GM19035 (cell line): ENCODE measurements at regions not wholly inside any gene's neighbourhood (a gene's known extent, or its start where the extent isn't known, plus 50 kb on each side); places are given as distances from the start of the nearest gene placed in this dataset.

Experiments used
- ATAC-seq: cut with Tn5 transposase; IDR thresholded peaks from one replicate; pipeline ENCODE4 v1.9.1; 2021; ENCODE audit not compliant: unreplicated experiment

GRCh38 chr2:52253416-52253980 is 1221.6 kb upstream of the NRXN1 start:
- ATAC-seq, result no peak

- no peak for ATAC-seq
Observed at GRCh38 chr2:52238782-52239181, 1206.8 kb upstream of the NRXN1 start.

GRCh38 chr2:52222128-52222527 is 1190.2 kb upstream of the NRXN1 start:
- no peak for ATAC-seq

DNA sequence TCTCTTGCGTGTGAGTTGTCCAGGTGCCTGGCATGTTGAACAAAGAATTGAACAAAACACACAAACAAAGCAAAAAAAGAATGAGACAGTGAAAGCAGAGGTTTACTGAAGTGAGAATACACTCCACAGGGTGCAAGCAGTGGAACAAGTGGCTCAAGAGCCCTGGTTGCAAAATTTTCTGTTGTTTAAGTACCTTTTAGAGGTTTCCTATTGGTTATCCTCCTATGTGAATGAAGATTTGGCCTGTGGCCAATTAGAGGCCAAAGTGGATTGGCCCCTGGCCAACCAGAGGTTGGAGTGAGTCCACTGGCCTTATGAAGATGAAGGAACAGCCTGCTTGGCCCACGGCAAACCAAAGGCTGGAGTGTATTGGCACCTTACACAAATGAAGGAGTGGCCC is 1188.5 kb upstream of the NRXN1 start:
- no peak for ATAC-seq

DNA sequence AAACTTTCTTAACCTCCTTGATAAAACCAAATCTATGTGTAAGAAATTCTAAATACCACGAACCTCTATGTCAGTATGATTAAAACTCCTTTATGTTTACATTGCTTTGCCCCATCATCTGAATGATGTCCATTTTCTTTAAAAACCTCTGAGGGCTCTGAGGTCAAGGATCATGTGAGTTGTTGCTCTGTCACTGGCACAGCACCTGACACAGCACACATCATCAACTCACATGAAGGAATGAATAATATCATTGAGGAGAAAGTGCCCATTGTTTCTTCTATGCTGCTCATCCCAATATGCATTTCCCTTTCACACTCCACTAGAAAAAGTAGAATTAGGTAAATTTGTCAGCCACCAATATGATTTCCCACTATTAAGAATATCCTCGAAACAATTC is 1178.7 kb upstream of the NRXN1 start:
- ATAC-seq, result no peak

GRCh38 chr2:52210161-52210560 is 1178.2 kb upstream of the NRXN1 start:
- no peak for ATAC-seq

- no peak for ATAC-seq
Observed at GRCh38 chr2:52194342-52194741, 1162.4 kb upstream of the NRXN1 start.

- ATAC-seq, result no peak
Observed at GRCh38 chr2:52193804-52194203, 1161.9 kb upstream of the NRXN1 start.

- no peak for ATAC-seq
Observed at GRCh38 chr2:52192656-52193055, 1160.7 kb upstream of the NRXN1 start.

DNA sequence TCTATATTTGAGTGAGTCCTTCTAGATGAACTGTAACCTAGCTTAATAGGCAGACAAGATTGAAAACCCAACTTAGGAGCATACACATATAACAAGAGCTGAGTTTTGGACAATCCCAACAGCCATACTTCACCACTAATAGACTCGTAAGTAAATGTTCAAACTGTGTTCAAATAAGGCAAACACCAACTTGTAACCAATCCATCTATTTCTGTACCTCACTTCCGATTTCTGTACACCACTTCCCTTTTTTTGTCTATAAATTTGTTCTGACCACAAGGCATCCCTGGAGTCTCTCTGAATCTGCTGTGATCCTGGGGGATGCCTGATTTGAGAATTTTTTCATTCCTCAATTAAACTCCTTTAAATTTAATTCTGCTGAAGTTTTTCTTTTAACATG is 1149.1 kb upstream of the NRXN1 start:
- ATAC-seq, result no peak

GRCh38 chr2:52178845-52179244 is 1146.9 kb upstream of the NRXN1 start:
- ATAC-seq, result no peak

DNA sequence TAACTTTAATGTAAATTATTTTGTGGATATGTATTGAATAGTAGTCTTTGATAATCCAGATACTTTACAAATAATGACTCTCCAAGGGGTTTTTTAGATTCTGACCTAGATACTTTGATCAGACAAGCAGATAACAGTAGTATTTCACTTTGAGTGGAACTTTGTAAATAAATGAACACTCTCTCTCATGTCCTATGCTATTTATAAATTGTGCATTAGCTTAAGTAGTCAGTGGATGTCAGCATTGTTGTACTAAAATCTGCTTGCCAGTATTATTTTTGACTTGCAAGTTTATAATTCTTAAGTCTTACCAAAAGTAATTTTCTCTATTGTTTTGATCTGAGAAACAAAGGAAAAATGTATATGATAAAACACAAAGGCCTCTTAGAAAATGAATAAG is 1113.1 kb upstream of the NRXN1 start:
- no peak for ATAC-seq

DNA sequence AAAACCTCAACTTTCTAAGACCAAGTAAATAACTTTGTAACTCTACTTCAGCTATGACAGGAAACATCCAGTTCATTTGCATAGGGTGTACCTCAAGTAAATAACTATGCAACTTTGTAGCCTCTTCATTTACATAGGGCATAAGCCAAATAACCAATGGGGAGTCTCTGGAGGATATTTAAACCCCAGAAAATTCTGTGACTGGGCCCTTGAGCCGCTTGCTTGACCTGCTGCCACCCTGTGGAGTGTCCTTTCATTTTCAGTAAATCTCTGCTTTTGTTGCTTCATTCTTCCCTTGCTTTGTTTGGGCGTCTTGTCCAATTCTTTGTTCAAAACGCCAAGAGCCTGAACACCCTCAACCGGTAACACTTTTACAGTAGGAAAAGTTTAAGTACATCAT is 1112.7 kb upstream of the NRXN1 start:
- no peak for ATAC-seq

GRCh38 chr2:52141076-52141475 is 1109.1 kb upstream of the NRXN1 start:
- no peak for ATAC-seq

- ATAC-seq, result no peak
Observed at GRCh38 chr2:52139241-52139640, 1107.3 kb upstream of the NRXN1 start.

- ATAC-seq, result no peak
Observed at GRCh38 chr2:52135235-52135634, 1103.3 kb upstream of the NRXN1 start.

DNA sequence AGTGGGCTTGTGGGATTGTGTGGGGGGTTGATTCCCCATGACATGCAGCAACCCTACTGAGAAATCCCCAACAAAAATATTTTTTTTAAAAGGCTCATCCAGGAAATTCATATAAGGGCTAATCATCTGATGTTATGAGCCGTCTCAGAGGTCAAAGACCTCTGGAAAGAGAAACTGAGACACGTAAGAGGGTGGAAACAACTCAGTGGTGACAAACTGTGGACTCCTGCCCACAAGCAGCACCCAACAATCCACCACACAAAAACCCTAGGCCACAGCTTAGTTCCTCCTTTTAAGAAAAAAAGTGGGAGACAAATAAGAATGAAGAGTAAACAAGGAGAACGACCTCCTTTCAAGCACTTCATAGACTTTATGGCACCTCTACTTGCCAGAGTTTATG is 1096.1 kb upstream of the NRXN1 start:
- ATAC-seq, result no peak

DNA sequence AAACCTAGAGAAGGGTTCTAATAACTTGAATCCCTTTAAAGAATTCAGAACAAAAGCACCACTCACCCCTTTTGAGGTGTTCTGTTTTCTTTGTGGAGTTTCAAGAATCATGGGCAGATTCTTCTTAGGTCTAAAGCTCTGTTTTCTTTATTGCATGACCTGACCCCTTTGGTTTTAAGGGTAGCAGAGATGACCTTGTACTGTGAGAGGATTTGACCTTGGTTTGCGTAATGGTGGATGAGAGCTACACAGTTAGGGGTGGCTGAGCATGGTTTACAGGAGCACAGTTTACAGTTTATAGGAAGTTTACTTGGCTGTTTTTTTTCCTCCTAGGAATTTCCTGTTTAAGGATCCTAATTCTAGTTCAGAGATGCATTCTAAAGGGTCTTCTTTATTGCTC is 1095.6 kb upstream of the NRXN1 start:
- no peak for ATAC-seq

DNA sequence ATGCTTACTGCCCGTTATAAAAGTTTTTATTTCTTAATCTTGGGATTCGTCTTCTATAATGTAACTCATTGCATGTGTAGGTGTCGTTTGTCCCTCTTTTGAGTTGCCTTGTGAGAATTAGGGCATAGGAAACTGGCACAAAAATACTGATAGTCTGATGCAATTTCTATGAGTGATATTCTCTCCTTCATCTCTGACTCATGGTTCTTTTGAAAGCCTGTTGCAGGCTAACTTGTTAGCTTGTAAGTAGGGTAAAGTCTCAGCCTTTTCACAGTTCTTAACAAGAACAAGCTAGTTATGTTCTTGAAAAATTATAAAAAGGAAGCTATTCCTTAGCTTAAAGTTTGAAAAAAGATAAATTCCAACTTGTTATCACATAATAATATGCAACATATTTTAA is 1085.4 kb upstream of the NRXN1 start:
- ATAC-seq, result no peak

GRCh38 chr2:52115750-52116149 is 1083.8 kb upstream of the NRXN1 start:
- ATAC-seq, result no peak

- no peak for ATAC-seq
Observed at GRCh38 chr2:52113338-52113737, 1081.4 kb upstream of the NRXN1 start.

DNA sequence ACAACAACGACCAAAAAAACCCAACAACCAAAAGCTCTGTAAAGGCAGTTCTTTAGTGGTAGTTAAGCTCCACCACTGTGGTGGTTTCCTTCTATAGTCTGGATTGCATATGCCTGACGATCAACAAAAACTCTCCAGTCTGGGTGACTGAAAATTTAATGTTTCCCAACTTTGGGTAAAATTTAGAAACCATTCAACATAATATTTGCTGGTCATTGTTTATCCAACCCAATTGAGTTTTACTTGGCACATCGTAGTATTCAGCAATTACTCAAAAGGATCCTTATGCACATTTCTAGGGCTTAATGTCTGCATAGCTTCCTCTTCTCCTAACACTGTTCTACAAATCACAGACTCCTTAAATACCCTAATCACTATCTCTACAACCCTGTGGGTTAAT is 1080.2 kb upstream of the NRXN1 start:
- no peak for ATAC-seq

GRCh38 chr2:52107124-52107523 is 1075.2 kb upstream of the NRXN1 start:
- ATAC-seq, result no peak

DNA sequence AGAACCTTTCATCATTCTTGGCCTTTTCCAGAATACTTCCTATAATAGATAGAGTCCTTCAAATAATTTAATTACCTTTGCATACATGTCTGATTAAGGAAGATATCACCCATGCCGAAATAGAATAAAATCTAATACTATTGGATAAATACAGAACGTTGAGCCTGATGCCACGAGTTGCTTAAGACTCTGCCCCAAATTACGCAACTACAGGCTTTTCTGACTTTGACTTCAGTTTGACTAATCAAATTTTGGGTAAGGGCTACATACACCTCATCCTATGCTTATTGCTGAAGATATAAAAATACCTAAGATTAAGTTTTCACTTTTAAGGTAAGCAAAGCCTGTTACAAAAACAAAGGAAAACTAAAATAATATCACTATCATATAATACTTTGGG is 1065.1 kb upstream of the NRXN1 start:
- ATAC-seq, result no peak
